NCI-H748 (cell line): ENCODE measurements at regions not wholly inside any gene's neighbourhood (a gene's known extent, or its start where the extent isn't known, plus 50 kb on each side); places are given as distances from the start of the nearest gene placed in this dataset.

Source experiments
- DNase-seq: peaks from one replicate; lab custom pipeline; 2025; ENCODE audit not compliant: unreplicated experiment; lab: John Stamatoyannopoulos, UW

DNA sequence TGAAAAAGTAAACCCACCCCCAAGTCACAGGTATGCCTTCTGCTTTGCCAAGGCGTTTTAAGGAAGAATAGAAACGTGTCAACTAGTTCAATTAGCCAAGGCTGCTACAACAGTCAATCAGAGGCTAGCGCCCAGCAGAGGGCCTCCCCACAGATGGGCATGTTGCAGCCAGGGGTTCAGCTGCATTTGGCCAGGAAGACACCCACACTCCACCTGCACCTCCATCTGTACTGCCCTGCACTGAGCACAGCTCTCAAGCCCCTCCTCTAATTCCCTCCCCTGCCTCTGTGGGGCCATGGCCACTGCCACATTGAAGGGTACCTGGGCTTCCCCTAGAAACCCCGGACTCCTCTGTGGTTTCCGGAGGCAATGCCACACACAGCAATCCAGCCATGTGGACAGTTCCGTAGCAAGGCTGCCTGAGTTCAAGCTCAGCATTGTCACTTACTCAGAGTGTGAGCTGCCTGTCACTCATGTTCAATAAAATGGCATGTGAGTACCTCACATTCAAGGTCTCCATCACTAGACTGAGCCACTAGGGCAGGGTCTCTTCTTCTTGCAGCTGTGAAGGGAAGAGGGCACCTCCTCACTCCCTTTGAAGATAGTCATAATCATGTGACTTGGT, 248.4 kb downstream of the IRX2 start:
- no peak for DNase-seq

DNA sequence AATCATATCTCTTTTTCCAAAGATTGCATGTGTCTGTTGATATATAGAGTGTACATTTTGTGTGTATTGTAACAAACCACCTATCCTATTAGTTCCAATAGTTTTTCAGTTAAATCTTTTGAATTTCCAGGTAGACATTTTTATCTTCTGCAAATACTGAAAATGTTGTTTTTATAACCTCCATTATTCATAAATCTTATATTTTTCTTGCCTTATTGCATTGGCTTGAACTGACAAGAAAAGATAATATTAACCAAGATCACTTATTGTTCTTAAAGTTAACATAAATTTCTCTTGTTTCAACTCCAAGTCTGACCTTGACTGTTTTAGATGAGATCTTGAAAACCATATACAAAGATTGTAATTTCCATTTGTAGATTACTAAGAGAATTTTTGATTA, 251.6 kb downstream of the IRX2 start:
- no peak for DNase-seq

GRCh38 chr5:2496891-2497290, 254.6 kb downstream of the IRX2 start:
- no peak for DNase-seq

DNA sequence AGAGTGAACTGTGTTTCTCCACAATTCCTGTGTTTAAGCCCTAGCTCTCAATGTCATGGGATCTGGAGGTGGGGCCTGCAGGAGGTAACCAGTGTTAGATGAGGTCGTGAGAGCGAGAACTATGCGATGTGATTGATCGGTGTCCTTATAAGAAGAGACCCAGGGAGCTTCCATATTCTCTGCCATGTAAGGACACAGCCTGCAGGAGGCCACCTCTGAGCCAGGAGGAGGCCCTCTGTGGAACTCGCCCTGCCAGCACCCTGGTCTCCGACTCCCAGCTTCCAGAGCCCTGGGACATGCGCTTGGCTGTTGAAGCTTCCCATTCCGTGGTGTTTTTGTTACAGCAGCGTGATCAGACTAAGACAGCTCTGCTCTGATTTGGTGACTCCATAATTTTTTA, 255.4 kb downstream of the IRX2 start:
- no peak for DNase-seq

DNA sequence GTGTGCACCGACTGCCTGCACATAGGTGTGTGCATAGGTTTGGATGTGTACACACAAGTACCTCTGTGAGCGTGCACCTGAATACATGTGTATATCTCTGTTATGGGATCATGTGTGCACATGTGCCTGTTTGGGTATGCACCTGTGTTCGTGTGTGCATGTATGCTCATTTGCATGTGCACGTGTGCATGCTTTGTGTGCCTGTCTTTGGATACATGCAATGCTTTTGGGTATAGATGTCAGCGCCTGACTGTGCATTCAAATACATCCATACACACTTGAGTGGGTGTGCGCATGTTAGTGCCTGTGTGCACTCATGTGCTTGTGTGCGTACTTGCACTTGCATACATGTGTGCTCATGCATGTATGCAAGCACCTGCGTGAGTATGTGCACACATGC, 258.1 kb downstream of the IRX2 start:
- DNase-seq = no peak

- no peak for DNase-seq
These were observed 259.0 kb downstream of the IRX2 start for GRCh38 chr5:2492476-2492875.

DNA sequence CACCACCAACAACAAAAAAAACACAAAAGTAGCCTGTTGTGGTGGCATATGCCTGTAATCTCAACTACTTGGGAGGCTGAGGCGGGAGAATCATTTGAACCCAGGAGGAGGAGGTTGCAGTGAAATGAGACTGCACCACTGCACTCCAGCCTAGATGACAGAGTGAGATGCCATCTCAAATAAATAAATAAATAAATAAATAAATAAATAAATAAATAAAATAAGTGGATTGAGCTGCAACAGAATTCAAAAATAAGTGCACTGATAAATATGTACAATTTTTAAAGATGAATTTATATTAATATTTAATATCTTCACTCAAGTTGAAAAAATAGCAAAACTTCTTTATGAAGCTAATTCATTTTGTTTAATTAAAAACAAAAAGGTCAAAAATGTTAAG, 259.6 kb downstream of the IRX2 start:
- DNase-seq = no peak

DNA sequence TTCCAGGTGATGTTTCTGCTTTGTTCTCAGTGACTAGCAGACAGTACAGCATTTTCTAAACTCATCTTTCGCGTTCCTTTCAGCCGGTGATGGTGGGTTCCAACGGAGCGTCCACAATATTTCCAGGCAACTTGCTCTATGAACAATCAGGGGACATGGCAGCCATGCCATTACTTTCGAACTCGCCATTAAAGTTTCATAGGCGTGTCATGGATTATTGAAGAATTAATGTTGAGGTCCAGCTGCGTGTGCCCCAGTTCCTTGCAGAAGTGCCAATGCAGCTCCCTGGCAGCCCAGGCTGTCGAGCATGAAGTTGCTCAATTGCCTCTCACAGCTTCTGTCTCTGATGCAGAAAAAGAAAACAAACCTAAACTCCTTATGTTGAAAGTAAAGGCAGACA, 262.2 kb downstream of the IRX2 start:
- DNase-seq = no peak

DNA sequence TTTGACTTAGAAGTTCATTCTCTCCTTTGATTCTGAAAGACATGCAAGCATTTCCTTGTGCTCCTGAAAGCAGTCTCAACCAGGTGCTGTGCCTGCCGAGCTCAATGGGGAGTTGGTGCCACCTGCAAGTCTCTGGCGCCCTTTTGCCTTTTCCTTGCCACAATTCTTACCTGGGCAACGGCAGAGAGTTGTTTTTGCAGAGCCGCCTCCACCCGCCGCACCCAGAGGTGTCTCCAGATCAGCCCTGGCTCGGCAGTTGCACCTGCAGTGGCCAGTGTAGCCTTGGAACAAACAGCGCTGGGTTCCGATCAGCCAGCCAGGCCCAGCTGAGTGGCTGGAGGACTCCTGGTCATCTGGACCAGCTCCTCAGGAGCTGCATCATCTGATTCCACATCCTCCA, 262.9 kb downstream of the IRX2 start:
- no peak for DNase-seq

DNA sequence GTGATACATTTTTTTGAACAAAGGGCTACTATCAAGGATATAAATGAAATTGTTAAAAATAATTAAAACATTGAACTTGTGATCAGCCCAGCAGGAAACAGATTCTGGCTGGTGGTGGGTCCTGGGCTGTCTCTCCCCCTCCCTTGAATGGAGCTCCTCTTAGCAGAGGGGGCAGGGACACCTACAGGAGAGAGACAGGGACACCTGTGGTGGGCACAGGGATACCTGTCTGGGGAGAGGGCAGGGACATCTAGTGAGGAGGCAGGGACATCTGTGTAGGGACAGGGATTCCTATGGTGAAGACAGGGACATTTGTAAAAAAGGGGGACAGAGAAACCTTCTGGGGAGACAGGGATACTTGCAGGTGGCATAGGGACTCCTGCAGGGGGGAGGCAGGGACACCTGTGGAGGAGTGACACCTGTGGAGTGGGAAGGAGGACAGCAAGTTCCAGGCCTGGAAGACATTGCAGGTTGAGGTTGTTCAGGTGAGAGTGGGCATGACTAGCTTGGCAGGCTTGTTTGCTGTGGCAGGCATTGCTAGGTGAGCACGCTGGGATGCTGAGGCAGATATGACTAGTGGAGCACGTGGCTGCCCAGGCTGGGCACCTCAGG, 264.2 kb downstream of the IRX2 start:
- no peak for DNase-seq

DNA sequence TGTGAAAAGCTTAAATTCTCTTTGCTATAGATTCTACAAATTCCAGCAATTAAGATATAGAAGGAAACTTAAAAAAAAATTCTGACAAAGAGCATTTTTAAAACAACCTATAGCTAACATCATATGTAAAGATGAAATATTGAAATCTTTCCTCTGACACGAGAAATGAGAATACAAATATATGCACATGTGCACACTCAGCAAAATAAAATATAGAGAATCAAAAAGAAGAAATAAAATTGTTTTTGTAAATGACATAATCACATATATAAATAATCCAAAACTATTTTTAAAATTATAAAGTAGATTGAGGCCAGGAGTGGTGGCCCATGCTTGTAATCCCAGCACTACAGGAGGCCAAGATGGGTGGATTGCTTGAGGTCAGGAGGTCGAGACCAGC, 265.1 kb downstream of the IRX2 start:
- no peak for DNase-seq

- no peak for DNase-seq
These were observed 268.7 kb downstream of the IRX2 start for GRCh38 chr5:2482778-2483177.

DNA sequence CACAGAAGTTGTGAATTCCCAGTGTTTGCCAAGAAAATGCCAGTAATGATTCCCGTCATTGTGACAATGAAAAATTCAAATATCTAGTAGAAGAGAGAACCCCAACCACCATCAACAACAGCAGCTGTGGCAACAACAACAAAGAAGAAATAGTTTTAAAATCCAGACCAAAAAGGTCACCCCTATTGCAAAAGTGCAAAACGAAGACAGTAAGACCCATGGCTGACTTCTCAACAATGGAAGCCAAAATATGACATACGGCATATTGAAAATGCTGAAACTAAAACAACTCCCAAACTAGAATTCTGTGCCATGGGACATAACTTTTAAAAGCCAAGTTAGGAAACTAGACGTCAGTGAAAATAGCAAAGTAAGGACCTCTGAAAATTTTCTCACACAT, 270.6 kb downstream of the IRX2 start:
- no peak for DNase-seq

DNA sequence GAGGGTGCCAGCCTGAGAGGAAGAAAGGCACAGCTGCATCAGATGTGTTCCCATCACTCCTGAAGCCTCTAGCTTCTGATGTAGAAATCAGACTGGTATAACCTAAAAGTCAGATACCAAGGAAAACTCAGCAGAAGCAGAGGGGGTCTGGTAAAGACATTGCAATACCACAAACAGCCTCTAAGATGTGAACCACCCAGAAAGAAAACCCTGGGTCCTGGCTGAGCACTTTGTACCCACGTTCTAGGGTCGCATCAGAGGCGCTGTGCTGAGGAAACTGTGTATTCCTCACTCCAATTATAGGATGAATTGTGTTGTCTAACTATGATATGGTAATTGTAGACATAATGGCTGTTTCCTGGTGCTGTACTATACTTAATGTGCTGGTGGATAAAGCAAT, 275.6 kb downstream of the IRX2 start:
- no peak for DNase-seq

DNA sequence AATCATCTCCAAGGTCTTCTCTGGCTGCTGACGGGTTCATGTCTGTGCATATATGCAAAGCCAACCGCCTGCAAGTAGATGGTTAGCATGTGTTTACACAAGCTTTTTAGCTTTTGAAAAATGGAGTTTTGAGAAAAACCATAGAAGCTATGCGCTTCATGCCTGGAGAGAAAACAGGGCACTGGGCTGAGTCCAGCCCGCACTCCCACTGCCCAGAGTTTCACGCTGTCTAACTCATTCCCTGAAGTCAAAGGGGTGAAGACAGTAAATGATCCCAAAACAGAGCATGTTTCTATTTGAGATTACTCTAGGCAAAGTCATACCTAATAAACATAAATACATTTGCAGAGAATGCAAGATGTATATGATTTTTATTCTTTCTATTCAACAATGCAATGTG, 278.8 kb downstream of the IRX2 start:
- no peak for DNase-seq

GRCh38 chr5:2471152-2471879, 280.2 kb downstream of the IRX2 start:
- DNase-seq = no peak

GRCh38 chr5:2466966-2467365, 284.5 kb downstream of the IRX2 start:
- no peak for DNase-seq

DNA sequence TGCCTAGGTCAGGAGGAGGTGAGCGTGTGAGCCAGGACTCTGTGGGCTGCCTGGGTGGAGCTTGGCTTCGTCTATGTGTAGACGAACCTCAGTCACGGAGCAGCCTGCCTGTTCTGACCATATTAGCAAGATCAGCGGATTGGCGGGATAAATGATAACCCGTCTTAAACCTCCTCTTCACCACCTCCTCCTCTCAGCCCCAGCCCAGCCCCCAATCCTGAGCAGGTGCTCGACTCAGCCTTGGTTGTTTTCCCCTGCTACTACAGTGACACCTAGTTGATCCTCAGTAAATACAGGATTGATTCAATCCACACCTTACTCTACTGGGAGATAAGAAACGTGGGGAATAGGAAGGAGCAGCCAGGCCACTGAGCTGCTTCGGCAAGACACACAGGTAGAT, 286.1 kb downstream of the IRX2 start:
- DNase-seq = peak; percentile 83

DNA sequence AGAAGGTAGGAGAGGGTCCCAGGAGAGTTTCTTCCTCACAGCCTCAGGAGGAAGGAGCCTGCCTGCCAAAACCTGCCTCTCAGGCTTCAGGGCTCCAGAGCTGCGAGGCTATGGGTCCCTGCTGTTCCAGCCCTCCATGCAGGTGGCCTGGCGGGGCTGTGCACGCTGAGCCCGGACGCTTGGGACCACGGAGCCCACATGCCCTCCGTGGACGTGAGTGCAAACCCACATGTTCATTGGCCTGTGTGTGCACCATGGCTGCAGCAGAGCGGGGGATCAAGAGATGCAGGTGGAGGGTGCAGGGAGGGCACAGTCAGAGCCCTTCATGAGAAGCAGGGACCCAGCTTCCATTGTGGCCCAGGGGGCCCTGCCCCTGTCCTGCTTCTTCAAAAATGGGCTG, 287.3 kb downstream of the IRX2 start:
- DNase-seq = no peak

DNA sequence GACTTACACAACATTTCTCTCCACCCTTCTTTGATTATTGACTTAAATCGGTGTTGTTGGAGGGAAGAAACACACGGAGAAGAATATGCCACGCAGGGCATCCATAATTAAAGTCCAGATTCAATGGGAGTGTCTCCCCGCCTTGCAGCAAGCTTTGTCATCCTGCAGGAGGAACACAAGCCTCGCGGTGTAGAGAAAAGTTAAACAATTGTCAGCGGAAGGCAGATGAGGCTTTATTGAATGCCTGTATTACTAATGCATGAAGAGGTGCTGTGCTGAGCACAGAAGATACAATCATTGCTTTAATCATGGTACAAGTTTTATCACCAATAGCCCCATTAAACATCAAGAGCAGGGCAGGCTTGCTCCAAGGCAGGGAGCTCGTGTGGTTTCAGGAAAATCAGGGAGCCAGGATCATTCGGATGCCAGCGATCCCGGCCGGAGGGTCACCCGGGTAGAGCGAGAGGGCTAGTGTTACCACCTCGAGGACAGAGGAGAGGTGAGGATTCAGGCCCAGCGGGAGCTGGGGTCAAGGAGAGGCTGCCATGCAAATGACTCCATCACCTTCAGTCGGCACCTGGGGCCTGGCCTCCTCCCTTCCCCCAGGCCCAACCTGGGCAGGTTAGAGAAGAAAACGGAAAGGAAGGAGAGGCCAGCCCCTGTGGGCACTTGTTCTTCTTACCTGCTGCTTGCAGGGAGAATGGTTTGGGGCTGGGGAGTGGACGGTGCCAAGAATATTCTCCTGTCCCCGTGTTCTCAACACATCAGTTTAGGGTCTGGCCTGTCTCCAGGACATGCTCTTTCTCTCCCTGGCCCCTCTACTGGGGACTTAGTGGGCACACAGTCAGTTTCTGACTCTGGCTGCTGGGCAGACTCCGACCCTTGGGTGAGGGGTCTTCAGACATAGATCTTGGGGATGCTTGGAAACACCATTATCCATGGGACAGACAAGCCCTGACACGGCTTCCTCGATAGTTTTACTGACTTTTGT, 289.5 kb downstream of the IRX2 start:
- peak; percentile 73 for DNase-seq

DNA sequence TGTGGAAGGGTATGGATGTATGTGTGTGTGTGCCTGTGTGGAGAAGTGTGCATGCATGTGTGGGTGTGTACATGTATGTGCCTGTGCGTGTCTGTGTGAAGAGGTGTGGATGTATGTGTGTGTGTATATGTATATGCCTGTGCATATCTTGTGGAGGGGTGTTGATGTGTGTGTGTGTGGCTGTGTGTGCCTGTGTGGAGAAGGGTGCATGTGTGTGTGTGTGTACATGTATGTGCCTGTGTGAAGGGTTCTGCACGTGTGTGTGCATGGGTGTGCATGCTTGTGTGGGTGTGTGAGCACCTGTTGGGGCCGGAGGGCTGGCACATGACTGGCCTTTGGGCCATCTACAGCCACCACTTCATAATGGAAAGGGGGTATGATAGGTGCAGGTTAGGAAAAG, 291.4 kb downstream of the IRX2 start:
- no peak for DNase-seq
